MM.1S (cell line): ENCODE measurements at regions not wholly inside any gene's neighbourhood (a gene's known extent, or its start where the extent isn't known, plus 50 kb on each side); places are given as distances from the start of the nearest gene placed in this dataset.

ENCODE experiments used
- DNase-seq: peaks from one replicate; pipeline ENCODE4 v3.0.0-alpha.2; 2015
- H2AFZ ChIP-seq: fragments of 300-600 bp; sonication (generic); 2 replicates; pipeline ENCODE4 v1.6.0; 2016; ENCODE audit warnings: antibody characterized with exemption, low read length
- H3F3A ChIP-seq: fragments of 300-600 bp; sonication (generic); 2 replicates; pipeline ENCODE4 v1.6.1; 2016; ENCODE audit warnings: mild to moderate bottlenecking, antibody characterized with exemption, low read length, moderate library complexity, mixed read lengths; ENCODE audit not compliant: insufficient read depth
- H3K27ac ChIP-seq: fragments of 300-600 bp; sonication (generic); 2 replicates; pipeline ENCODE4 v1.5.1; 2016; ENCODE audit warnings: mild to moderate bottlenecking, low read length
- H3K27me3 ChIP-seq: fragments of 300-600 bp; sonication (generic); replicated peaks from 2 replicates; pipeline ENCODE4 v1.6.0; 2016; ENCODE audit warnings: low read length; ENCODE audit not compliant: insufficient read depth
- H3K36me3 ChIP-seq: fragments of 300-600 bp; sonication (generic); replicated peaks from 2 replicates; pipeline ENCODE4 v1.6.1; 2016; ENCODE audit warnings: mild to moderate bottlenecking, low read length, mixed read lengths; ENCODE audit not compliant: insufficient read depth
- H3K4me1 ChIP-seq: fragments of 300-600 bp; sonication (generic); 2 replicates; pipeline ENCODE4 v1.6.1; 2016; ENCODE audit warnings: low read length, mixed read lengths
- H3K4me2 ChIP-seq: fragments of 300-600 bp; sonication (generic); 2 replicates; pipeline ENCODE4 v1.6.0; 2016; ENCODE audit warnings: low read depth, low read length
- H3K4me3 ChIP-seq: fragments of 300-600 bp; sonication (generic); 2 replicates; pipeline ENCODE4 v1.5.1; 2016; ENCODE audit warnings: low read length, mixed read lengths
- H3K79me2 ChIP-seq: fragments of 300-600 bp; sonication (generic); 2 replicates; pipeline ENCODE4 v1.6.1; 2016; ENCODE audit warnings: mixed run types, low read length, mixed read lengths
- H3K9ac ChIP-seq: fragments of 300-600 bp; sonication (generic); 2 replicates; pipeline ENCODE4 v1.6.1; 2016; ENCODE audit warnings: low read length, mixed read lengths
- H3K9me2 ChIP-seq: fragments of 300-600 bp; sonication (generic); replicated peaks from 2 replicates; pipeline ENCODE4 v1.6.1; 2016; ENCODE audit warnings: mild to moderate bottlenecking, low read length, mixed read lengths; ENCODE audit not compliant: insufficient read depth
- H3K9me3 ChIP-seq: fragments of 300-600 bp; sonication (generic); replicated peaks from 2 replicates; pipeline ENCODE4 v1.6.1; 2016; ENCODE audit warnings: mild to moderate bottlenecking, low read length, mixed read lengths; ENCODE audit not compliant: insufficient read depth
- H4K20me1 ChIP-seq: fragments of 300-600 bp; sonication (generic); 2 replicates; pipeline ENCODE4 v1.6.1; 2016; ENCODE audit warnings: mild to moderate bottlenecking, low read length, moderate library complexity, mixed read lengths; ENCODE audit not compliant: insufficient read depth
- CTCF ChIP-seq: fragments of 300-600 bp; sonication (generic); IDR thresholded peaks from 2 replicates; pipeline ENCODE4 v1.5.1; 2016; ENCODE audit warnings: antibody characterized with exemption, low read length, mixed read lengths
- EZH2 ChIP-seq: fragments of 300-600 bp; sonication (generic); optimal IDR thresholded peaks from 2 replicates; pipeline ENCODE3; 2017; ENCODE audit warnings: low read depth, mild to moderate bottlenecking, antibody characterized with exemption, low read length, mixed read lengths
- EZH2phosphoT487 ChIP-seq: fragments of 300-600 bp; sonication (generic); IDR thresholded peaks from 2 replicates; pipeline ENCODE4 v1.6.1; 2018; ENCODE audit warnings: antibody characterized with exemption, low read length

GRCh38 chr13:31035185-31035965, 102.9 kb downstream of the TEX26 start:
- H2AFZ ChIP-seq, result no peak overlapping the region
- no peak for DNase-seq
- no peak overlapping the region for H3K9ac ChIP-seq
- no peak overlapping the region for H3K4me3 ChIP-seq
- no peak overlapping the region for H3K4me2 ChIP-seq
- no peak overlapping the region for H3K27ac ChIP-seq
- peaks cover 11% of the 10 kb centered on the region for H3K4me1 ChIP-seq
- H3K9me3 ChIP-seq, result no peaks in the 10 kb centered on the region
- no peaks in the 10 kb centered on the region for H4K20me1 ChIP-seq
- H3K27me3 ChIP-seq, result peaks cover 63% of the 10 kb centered on the region
- H3K9me2 ChIP-seq, result no peaks in the 10 kb centered on the region
- H3F3A ChIP-seq, result no peaks in the 10 kb centered on the region
- no peak for TF ChIP-seq EZH2
- no peak for TF ChIP-seq EZH2phosphoT487
- no peak for TF ChIP-seq CTCF
- no peaks in the 10 kb centered on the region for H3K79me2 ChIP-seq
- no peaks in the 10 kb centered on the region for H3K36me3 ChIP-seq

- Histone ChIP-seq H3K27me3 (peaks cover 49% of the 10 kb centered on the region), H2AFZ (no peak overlapping the region), H3K9me3 (no peaks in the 10 kb centered on the region), H3K27ac (no peak overlapping the region), H3K9ac (no peak overlapping the region), H3K4me1 (no peaks in the 10 kb centered on the region), H3K79me2 (no peaks in the 10 kb centered on the region), H4K20me1 (no peaks in the 10 kb centered on the region), H3K9me2 (no peaks in the 10 kb centered on the region), H3K4me3 (no peak overlapping the region), H3K36me3 (no peaks in the 10 kb centered on the region), H3K4me2 (no peak overlapping the region), H3F3A (no peaks in the 10 kb centered on the region)
- no peak for TF ChIP-seq EZH2phosphoT487
- TF ChIP-seq EZH2, result no peak
- TF ChIP-seq CTCF, result no peak
- DNase-seq, result no peak
These were observed 100.2 kb downstream of the TEX26 start for GRCh38 chr13:31032528-31033113.

- Histone ChIP-seq H3K9me2 (no peaks in the 10 kb centered on the region), H3K4me3 (no peak overlapping the region), H3K79me2 (no peaks in the 10 kb centered on the region), H3F3A (no peaks in the 10 kb centered on the region), H3K4me1 (no peaks in the 10 kb centered on the region), H3K27me3 (peaks cover 37% of the 10 kb centered on the region), H2AFZ (no peak overlapping the region), H3K4me2 (no peak overlapping the region), H3K9ac (no peak overlapping the region), H3K27ac (no peak overlapping the region), H3K36me3 (no peaks in the 10 kb centered on the region), H4K20me1 (no peaks in the 10 kb centered on the region), H3K9me3 (no peaks in the 10 kb centered on the region)
- DNase-seq, result no peak
- TF ChIP-seq CTCF (no peak), EZH2phosphoT487 (no peak), EZH2 (no peak)
These were observed 99.0 kb downstream of the TEX26 start for GRCh38 chr13:31031482-31031881.
